HepG2 (cell line): ENCODE measurements at regions not wholly inside any gene's neighbourhood (a gene's known extent, or its start where the extent isn't known, plus 50 kb on each side); places are given as distances from the start of the nearest gene placed in this dataset.

Experiments used
- ARID4A ChIP-seq: sonication (generic); formaldehyde crosslinking; IDR thresholded peaks from 2 replicates; pipeline ENCODE4 v1.5.0; 2020; ENCODE audit warnings: mild to moderate bottlenecking, missing genetic modification reagents, borderline replicate concordance
- EP300 ChIP-seq, 3 experiments: sonication (generic) in 1 of 3; formaldehyde crosslinking in 1 of 3; IDR thresholded peaks; 2 replicates each; pipeline versions ENCODE4 v1.5.1 to v1.6.1; 2011 to 2020; ENCODE audit warnings: low read depth in 2 of 3, low read length in 2 of 3, borderline replicate concordance in 1 of 3, improper control_type of control experiment in 1 of 3, mild to moderate bottlenecking in 1 of 3, missing genetic modification reagents in 1 of 3, moderate library complexity in 1 of 3
- GMEB2 ChIP-seq: IDR thresholded peaks from 2 replicates; pipeline ENCODE4 v1.6.1; 2016; ENCODE audit warnings: missing biosample characterization, missing genetic modification reagents, low read depth
- HOXA3 ChIP-seq: sonication (generic); formaldehyde crosslinking; IDR thresholded peaks from 2 replicates; pipeline ENCODE4 v1.5.0; 2020; ENCODE audit warnings: missing genetic modification reagents
- KLF15 ChIP-seq: sonication (generic); formaldehyde crosslinking; IDR thresholded peaks from 2 replicates; pipeline ENCODE4 v1.8.1; 2023; ENCODE audit warnings: borderline replicate concordance, mild to moderate bottlenecking, inconsistent platforms, missing genetic modification reagents, mixed read lengths
- NCOR1 ChIP-seq: fragments of 200-600 bp; sonication (generic); IDR thresholded peaks from 2 replicates; pipeline ENCODE4 v1.7.0; 2017; ENCODE audit warnings: antibody characterized with exemption, low read length, borderline replicate concordance
- RCOR2 ChIP-seq: IDR thresholded peaks from 2 replicates; pipeline ENCODE4 v1.6.1; 2016; ENCODE audit warnings: missing biosample characterization, missing genetic modification reagents
- TARDBP ChIP-seq: sonication (generic); formaldehyde crosslinking; IDR thresholded peaks from 2 replicates; pipeline ENCODE4 v1.8.0; 2022; ENCODE audit warnings: mild to moderate bottlenecking, missing genetic modification reagents
- TFE3 ChIP-seq: IDR thresholded peaks from 2 replicates; pipeline ENCODE4 v1.6.1; 2016
- ZBTB46 ChIP-seq: sonication (generic); formaldehyde crosslinking; IDR thresholded peaks from 2 replicates; pipeline ENCODE4 v1.4.0; 2020; ENCODE audit warnings: mild to moderate bottlenecking, missing genetic modification reagents, borderline replicate concordance
- ZEB1 ChIP-seq: IDR thresholded peaks from 2 replicates; pipeline ENCODE4 v1.6.1; 2012; ENCODE audit warnings: mild to moderate bottlenecking, low read depth, inconsistent platforms; ENCODE audit not compliant: insufficient replicate concordance
- ZHX1 ChIP-seq: sonication (generic); formaldehyde crosslinking; IDR thresholded peaks from 2 replicates; pipeline ENCODE4 v1.8.1; 2022; ENCODE audit warnings: low read depth, mild to moderate bottlenecking, missing genetic modification reagents
- ZMYM4 ChIP-seq: sonication (generic); formaldehyde crosslinking; IDR thresholded peaks from 2 replicates; pipeline ENCODE4 v1.8.1; 2023; ENCODE audit warnings: mild to moderate bottlenecking, missing genetic modification reagents
- ZNF784 ChIP-seq: sonication (generic); formaldehyde crosslinking; IDR thresholded peaks from 2 replicates; pipeline ENCODE4 v1.5.1; 2020; ENCODE audit warnings: missing genetic modification reagents, mild to moderate bottlenecking, borderline replicate concordance

- TF ChIP-seq ARID4A (peak; percentile 45; the same call in 1 of the 2 replicates), ZNF784 (CRISPR knock-in tag) (0 out of 2 replicates have a peak, but pooled peaks have one; percentile 43), ZBTB46 (no peak), ZEB1 (peak; percentile 46), EP300 (IDR thresholded peaks at IDR 0.05; ENCODE audit: low read depth in 2 of 2, low read length in 2 of 2) (peak; percentile 89 to 91), EP300 (CRISPR knock-in tag; IDR thresholded peaks at IDR 0.05; ENCODE audit: borderline replicate concordance) (peak; percentile 75; the same call in 1 of the 2 replicates), TARDBP (CRISPR knock-in tag) (peak; percentile 77), TFE3 (CRISPR knock-in tag) (0 out of 2 replicates have a peak, but pooled peaks have one; percentile 49), KLF15 (CRISPR knock-in tag) (no peak), HOXA3 (peak; percentile 36; the same call in 1 of the 2 replicates), ZMYM4 (CRISPR knock-in tag) (0 out of 2 replicates have a peak, but pooled peaks have one; percentile 58), GMEB2 (CRISPR knock-in tag) (no peak), ZHX1 (CRISPR knock-in tag) (no peak), NCOR1 (peak; percentile 96), RCOR2 (peak; percentile 79)
Measured at GRCh38 chr9:105191508-105192121, 52.8 kb upstream of the SLC44A1 start (continued).
